GM12864 (cell line): ENCODE measurements at regions not wholly inside any gene's neighbourhood (a gene's known extent, or its start where the extent isn't known, plus 50 kb on each side); places are given as distances from the start of the nearest gene placed in this dataset.

ENCODE experiments used
- DNase-seq: peaks from one replicate; pipeline ENCODE4 v3.0.0-alpha.2; 2011; ENCODE audit warnings: low read depth
- H3K4me3 ChIP-seq: 2 replicates; pipeline ENCODE4 v1.5.1; 2011; ENCODE audit warnings: mild to moderate bottlenecking, low read depth, low read length, control low read depth
- TF ChIP-seq, protein P1 (sequence below): IDR thresholded peaks from 2 replicates; pipeline ENCODE4 v1.5.1; 2011; ENCODE audit warnings: low read depth, mild to moderate bottlenecking, moderate library complexity, low read length, control low read depth, inconsistent platforms; ENCODE audit errors: missing control alignments

DNA sequence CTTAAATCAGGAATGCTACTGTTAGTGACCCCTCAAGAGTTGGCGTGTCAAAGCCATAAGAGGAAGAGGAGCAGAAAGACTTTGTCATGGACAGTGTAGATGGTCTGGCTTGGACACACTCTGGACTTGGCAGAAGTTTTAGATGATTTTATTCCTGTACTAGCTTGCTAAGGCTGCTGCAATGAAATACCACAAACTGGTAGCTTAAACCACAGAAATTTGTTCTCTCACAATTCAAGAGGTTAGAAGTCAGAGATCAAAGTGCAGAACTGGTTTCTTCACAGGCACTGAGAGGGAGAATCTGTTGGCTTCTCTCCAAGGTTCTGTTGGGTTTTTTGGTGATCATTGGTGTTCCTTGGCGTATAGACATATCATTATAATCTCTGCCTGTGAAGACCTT is 869.8 kb upstream of the B3GALT2 start:
- H3K4me3 ChIP-seq = no peak overlapping the region
- no peak for DNase-seq
- TF ChIP-seq, protein P1, sequence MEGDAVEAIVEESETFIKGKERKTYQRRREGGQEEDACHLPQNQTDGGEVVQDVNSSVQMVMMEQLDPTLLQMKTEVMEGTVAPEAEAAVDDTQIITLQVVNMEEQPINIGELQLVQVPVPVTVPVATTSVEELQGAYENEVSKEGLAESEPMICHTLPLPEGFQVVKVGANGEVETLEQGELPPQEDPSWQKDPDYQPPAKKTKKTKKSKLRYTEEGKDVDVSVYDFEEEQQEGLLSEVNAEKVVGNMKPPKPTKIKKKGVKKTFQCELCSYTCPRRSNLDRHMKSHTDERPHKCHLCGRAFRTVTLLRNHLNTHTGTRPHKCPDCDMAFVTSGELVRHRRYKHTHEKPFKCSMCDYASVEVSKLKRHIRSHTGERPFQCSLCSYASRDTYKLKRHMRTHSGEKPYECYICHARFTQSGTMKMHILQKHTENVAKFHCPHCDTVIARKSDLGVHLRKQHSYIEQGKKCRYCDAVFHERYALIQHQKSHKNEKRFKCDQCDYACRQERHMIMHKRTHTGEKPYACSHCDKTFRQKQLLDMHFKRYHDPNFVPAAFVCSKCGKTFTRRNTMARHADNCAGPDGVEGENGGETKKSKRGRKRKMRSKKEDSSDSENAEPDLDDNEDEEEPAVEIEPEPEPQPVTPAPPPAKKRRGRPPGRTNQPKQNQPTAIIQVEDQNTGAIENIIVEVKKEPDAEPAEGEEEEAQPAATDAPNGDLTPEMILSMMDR = no peak

DNA sequence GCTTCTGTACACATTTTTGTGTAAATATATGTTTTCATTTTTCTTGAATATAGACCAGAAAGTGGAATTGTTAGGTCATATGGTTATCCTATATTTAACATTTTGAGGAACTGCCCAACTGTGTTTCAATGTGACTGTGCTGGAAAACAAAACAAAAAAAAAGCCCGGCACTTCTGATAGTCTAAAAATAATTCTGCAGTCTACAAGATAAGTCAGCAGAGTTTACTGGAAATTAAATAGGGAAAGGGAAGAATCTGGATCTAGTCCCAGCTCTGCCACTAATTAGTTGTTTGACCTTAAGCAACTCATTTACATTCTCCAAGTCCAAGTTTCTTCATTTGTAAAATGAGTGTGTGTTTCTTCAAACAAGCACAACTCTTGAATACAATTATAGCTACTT is 869.1 kb upstream of the B3GALT2 start:
- TF ChIP-seq, protein P1 = no peak
- DNase-seq = no peak
- H3K4me3 ChIP-seq = no peak overlapping the region

DNA sequence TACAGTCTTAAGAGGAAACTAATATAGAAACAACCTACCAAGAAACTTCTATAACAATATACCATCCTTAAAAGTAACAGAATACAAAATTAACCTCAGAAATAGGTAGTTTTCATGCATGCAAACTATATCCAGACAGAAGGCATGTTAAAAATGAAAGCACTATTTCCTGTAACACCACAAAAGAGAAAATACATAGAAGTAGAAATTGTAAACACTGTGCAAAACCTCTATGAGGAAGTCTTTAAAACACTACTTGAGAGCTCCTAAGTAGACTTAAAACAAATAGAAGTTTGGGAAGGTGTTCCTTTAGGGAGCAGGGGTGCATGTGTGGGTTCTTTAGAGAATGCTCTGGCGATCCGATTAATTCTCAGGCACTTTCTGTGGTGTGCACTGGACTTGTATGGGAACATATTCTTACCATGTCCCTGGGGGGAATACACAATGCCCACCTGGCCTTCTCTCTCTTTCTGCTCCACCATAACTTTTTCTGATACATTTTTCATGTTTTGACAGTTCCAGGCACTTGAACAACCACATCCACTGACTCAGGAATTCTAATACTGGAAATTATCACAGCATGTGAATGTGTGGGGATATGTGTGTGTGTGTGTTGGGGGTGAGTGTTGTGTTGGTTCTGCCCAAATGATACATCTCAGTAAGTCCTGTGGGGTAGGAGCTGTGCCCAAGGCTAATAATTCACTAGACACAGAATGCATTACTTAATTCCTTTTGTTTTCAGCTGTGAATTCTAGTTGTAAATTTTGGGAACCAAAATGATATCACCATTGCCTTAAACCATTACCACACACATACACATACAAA is 866.3 kb upstream of the B3GALT2 start:
- TF ChIP-seq, protein P1 = no peak
- H3K4me3 ChIP-seq = no peak overlapping the region
- DNase-seq = no peak

DNA sequence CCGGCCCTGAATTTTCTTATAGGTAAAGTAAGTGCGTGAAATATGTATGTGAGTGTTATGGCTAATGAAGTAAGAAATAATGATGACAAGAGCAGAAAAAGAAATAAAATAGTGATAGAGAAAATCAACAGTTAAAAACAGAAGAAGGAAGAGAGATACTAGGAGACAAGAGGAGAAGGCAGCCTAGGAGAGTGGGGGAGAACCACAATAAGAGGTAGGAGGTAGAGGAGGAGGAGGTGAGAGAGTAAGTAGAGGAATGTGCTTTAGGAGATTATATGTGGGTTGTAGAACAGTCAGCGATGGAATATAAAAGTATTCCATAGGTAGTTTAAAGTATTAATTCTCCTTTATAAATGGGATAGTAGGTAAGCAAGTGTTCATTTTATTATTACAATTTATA is 861.5 kb upstream of the B3GALT2 start:
- TF ChIP-seq, protein P1 = no peak
- no peak overlapping the region for H3K4me3 ChIP-seq
- no peak for DNase-seq

DNA sequence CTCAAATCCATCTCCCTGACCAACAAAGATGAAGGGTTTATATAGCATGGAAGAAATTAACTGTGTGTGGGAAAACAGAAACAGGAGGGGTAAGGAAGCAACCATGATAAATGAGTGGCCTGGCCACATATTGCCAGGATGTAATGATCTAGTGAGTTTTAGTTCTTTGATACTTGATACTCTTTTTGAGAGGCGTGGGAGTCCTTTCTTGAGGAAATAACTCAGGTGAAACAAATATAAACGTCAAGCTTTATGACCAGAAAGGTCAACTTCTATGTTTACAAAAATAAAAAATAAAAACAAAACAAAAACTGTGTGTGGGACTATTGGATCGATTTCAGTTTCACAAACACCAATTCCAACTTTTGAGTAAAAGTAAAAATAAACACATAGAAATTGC is 860.8 kb upstream of the B3GALT2 start:
- no peak for DNase-seq
- H3K4me3 ChIP-seq = no peak overlapping the region
- TF ChIP-seq, protein P1 = no peak

DNA sequence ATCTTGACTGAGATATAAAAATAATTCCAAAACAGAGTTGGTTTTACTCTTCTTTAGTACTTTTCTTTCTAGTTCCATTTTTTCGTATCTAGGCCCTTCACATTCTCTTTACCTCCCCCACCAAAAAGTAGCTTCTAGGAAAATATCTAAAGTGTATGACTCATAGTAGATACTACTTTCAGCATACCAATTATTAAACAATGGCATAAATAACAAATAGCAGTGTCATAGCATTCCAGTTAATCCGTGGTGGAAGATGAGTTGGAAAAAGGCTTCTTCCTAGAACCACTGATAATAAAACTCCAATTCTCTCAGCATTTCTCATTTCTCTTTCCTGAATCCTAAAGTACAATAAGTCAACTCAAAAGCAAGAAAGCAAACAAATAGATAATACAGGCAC is 859.0 kb upstream of the B3GALT2 start:
- TF ChIP-seq, protein P1 = no peak
- no peak for DNase-seq
- H3K4me3 ChIP-seq = no peak overlapping the region

DNA sequence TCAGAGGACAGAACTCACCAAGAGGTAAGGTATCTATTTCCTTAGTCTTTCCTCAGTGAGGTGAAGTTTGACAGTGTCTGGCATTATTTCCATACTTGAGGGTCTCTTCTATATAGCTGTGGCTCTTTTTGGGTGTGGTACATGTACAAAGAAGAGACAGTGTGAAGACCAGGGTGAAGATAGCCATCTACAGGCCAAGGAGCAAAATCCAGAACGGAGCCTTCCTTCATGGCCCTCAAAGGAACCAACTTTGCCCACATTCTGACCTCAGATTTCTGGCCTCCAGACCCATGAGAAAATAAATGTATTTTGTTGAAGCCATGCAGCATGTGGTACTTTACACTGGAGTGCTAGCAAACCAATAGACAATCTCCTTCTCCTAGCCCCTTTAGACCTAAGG is 858.5 kb upstream of the B3GALT2 start:
- TF ChIP-seq, protein P1 = no peak
- H3K4me3 ChIP-seq = no peak overlapping the region
- no peak for DNase-seq
